Upper lobe of right lung (tissue), 1 donor: ENCODE measurements at regions not wholly inside any gene's neighbourhood (a gene's known extent, or its start where the extent isn't known, plus 50 kb on each side); places are given as distances from the start of the nearest gene placed in this dataset.

Experiments
- ATAC-seq: fragments of 200-7000 bp; cut with Tn5 transposase; one replicate; pipeline ENCODE4 v1.9.1; 2020; ENCODE audit warnings: mild to moderate bottlenecking, moderate library complexity
- DNase-seq: peaks from one replicate; pipeline ENCODE4 v3.0.0-alpha.2; 2020
- H3K27ac ChIP-seq: fragments of 200-600 bp; one replicate; pipeline ENCODE4 v1.8.0; 2022
- H3K27me3 ChIP-seq: fragments of 200-600 bp; one replicate; pipeline ENCODE4 v1.8.0; 2022; ENCODE audit warnings: mild to moderate bottlenecking
- H3K36me3 ChIP-seq: fragments of 200-600 bp; one replicate; pipeline ENCODE4 v1.8.0; 2022
- H3K4me1 ChIP-seq: fragments of 200-600 bp; one replicate; pipeline ENCODE4 v1.8.0; 2022
- H3K4me3 ChIP-seq: fragments of 200-600 bp; one replicate; pipeline ENCODE4 v1.8.0; 2022; ENCODE audit warnings: mild to moderate bottlenecking
- H3K9me3 ChIP-seq: fragments of 200-600 bp; one replicate; pipeline ENCODE4 v1.8.0; 2022
- intact Hi-C: fragments of 100-400 bp; cut with DNase I; formaldehyde crosslinking; loops from one replicate; pipeline ENCODE4 v1.11.0; 2022
- TF ChIP-seq, protein P1 (sequence below): fragments of 200-600 bp; IDR thresholded peaks from one replicate; pipeline ENCODE4 v1.8.0; 2022; ENCODE audit warnings: antibody characterized with exemption
- donor health status: DM: no; HTN: yes; CAD: no; lungs with severe emphysema.

DNA sequence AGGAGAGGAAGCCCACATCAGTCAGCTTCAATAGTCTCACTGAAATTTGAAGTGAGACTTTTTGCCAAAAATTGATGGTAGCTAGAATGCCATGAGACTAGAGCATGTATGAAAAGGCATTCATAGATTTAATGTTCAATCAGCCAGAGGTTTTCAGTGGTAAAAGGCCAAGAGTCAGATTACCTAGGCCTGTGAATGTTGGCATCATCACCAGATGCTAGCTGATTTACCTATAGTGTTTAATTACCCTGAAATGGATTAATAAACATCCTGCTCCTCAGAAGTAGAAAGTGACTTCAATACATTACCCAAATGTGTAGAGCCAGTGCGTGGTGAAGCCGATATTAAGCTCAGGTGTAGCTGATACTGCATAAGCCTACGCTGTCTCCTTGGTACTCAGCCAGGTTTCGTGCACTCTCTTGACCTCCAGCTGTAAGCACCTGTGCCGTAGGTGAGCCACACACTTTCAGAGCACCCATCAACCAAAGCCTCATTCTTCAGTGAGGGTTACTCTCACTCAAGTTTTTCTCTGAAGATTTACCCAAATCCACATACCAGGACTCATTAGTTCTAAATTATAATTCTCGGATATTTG is 1140.3 kb upstream of the SLC10A2 start:
- TF ChIP-seq, protein P1, sequence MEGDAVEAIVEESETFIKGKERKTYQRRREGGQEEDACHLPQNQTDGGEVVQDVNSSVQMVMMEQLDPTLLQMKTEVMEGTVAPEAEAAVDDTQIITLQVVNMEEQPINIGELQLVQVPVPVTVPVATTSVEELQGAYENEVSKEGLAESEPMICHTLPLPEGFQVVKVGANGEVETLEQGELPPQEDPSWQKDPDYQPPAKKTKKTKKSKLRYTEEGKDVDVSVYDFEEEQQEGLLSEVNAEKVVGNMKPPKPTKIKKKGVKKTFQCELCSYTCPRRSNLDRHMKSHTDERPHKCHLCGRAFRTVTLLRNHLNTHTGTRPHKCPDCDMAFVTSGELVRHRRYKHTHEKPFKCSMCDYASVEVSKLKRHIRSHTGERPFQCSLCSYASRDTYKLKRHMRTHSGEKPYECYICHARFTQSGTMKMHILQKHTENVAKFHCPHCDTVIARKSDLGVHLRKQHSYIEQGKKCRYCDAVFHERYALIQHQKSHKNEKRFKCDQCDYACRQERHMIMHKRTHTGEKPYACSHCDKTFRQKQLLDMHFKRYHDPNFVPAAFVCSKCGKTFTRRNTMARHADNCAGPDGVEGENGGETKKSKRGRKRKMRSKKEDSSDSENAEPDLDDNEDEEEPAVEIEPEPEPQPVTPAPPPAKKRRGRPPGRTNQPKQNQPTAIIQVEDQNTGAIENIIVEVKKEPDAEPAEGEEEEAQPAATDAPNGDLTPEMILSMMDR: no peak
- intact Hi-C loops: no loop called here
- H3K4me3 ChIP-seq: no peak overlapping the region
- no peaks in the 10 kb centered on the region for H3K27me3 ChIP-seq
- H3K36me3 ChIP-seq: no peaks in the 10 kb centered on the region
- no peak for DNase-seq
- ATAC-seq: no peak
- no peak overlapping the region for H3K27ac ChIP-seq
- no peaks in the 10 kb centered on the region for H3K4me1 ChIP-seq
- no peaks in the 10 kb centered on the region for H3K9me3 ChIP-seq

DNA sequence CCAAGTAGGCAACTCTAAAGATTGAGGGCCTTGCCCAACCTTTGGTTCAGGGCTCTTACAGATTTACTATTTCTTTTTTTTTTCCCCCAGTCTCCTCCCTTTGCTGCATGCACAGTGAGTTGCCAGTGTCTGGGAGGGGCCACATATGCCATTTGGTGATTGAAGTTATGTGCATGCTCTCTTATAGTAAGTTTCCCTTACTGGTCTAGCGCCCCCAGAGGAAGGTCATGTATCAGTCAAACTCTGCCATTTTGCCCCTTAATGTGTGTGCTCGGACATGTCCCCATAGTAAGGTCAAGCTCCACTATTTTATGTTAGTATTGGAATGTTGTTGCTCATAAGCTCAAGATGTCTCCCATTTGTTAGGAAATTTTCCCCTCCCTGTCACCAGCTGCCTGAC is 1138.0 kb upstream of the SLC10A2 start:
- ATAC-seq (no peak), DNase-seq (no peak)
- intact Hi-C loops: no loop called here
- Histone ChIP-seq H3K36me3 (no peaks in the 10 kb centered on the region), H3K27ac (no peak overlapping the region), H3K9me3 (no peaks in the 10 kb centered on the region), H3K4me3 (no peak overlapping the region), H3K27me3 (no peaks in the 10 kb centered on the region), H3K4me1 (no peaks in the 10 kb centered on the region)
- TF ChIP-seq, protein P1: no peak

- no peak for DNase-seq
- Histone ChIP-seq H3K4me1 (no peaks in the 10 kb centered on the region), H3K9me3 (no peaks in the 10 kb centered on the region), H3K27ac (no peak overlapping the region), H3K4me3 (no peak overlapping the region), H3K36me3 (no peaks in the 10 kb centered on the region), H3K27me3 (no peaks in the 10 kb centered on the region)
- no peak for ATAC-seq
- intact Hi-C loops: no loop called here
- TF ChIP-seq, protein P1: no peak
Observed at GRCh38 chr13:104198801-104199200, 1132.6 kb upstream of the SLC10A2 start.

DNA sequence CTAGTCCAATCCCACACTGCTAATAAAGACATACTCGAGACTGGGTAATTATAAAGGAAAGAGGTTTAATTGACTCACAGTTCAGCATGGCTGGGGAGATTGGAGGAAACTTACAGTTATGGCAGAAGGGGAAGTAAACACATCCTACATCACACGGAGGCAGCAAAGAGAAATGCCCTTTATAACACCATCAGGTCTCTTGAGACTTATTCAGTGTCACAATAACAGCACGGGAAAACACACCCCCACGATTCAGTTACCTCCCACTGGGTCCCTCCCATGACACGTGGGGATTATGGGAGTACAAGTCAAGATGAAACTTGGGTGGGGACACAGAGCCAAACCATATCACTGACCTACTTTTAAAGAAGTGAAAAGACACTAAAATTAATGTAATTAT is 1130.4 kb upstream of the SLC10A2 start:
- Histone ChIP-seq H3K4me3 (no peak overlapping the region), H3K9me3 (no peaks in the 10 kb centered on the region), H3K27me3 (no peaks in the 10 kb centered on the region), H3K27ac (no peak overlapping the region), H3K4me1 (no peaks in the 10 kb centered on the region), H3K36me3 (no peaks in the 10 kb centered on the region)
- TF ChIP-seq, protein P1: no peak
- intact Hi-C loops: no loop called here
- ATAC-seq (no peak), DNase-seq (no peak)

- TF ChIP-seq, protein P1: no peak
- ATAC-seq (no peak), DNase-seq (no peak)
- H3K9me3 ChIP-seq: no peaks in the 10 kb centered on the region
- no peaks in the 10 kb centered on the region for H3K4me1 ChIP-seq
- no peak overlapping the region for H3K27ac ChIP-seq
- intact Hi-C loops: no loop called here
- no peaks in the 10 kb centered on the region for H3K36me3 ChIP-seq
- H3K27me3 ChIP-seq: no peaks in the 10 kb centered on the region
- no peak overlapping the region for H3K4me3 ChIP-seq
Observed at GRCh38 chr13:104181526-104182231, 1115.5 kb upstream of the SLC10A2 start.
